Endodermal cell (in vitro differentiated cells): ENCODE measurements at regions not wholly inside any gene's neighbourhood (a gene's known extent, or its start where the extent isn't known, plus 50 kb on each side); places are given as distances from the start of the nearest gene placed in this dataset.

Experiments used
- DNase-seq: peaks from one replicate; pipeline ENCODE4 v3.0.0-alpha.2; 2017
- H3K27ac ChIP-seq: 2 replicates; pipeline ENCODE4 v1.5.1; 2013; ENCODE audit warnings: mild to moderate bottlenecking, low read depth, low read length, moderate library complexity
- H3K27me3 ChIP-seq: 2 replicates; pipeline ENCODE4 v1.6.1; 2013; ENCODE audit warnings: mild to moderate bottlenecking, low read length, moderate library complexity; ENCODE audit not compliant: insufficient read depth, control insufficient read depth, poor library complexity, severe bottlenecking
- H3K36me3 ChIP-seq: 2 replicates; pipeline ENCODE4 v1.7.0; 2013; ENCODE audit warnings: mild to moderate bottlenecking, low read length, moderate library complexity; ENCODE audit not compliant: control insufficient read depth, insufficient read depth
- H3K4me1 ChIP-seq: one replicate; pipeline ENCODE4 v1.7.0; 2013; ENCODE audit warnings: low read length; ENCODE audit not compliant: control insufficient read depth, insufficient read depth
- H3K4me3 ChIP-seq: 2 replicates; pipeline ENCODE4 v1.5.1; 2013; ENCODE audit warnings: mild to moderate bottlenecking, low read length, moderate library complexity
- H3K9ac ChIP-seq: 2 replicates; pipeline ENCODE4 v1.6.1; 2013; ENCODE audit warnings: mild to moderate bottlenecking, low read length, moderate library complexity; ENCODE audit not compliant: poor library complexity, severe bottlenecking; ENCODE audit errors: extremely low read depth
- H3K9me3 ChIP-seq: 2 replicates; pipeline ENCODE4 v1.6.1; 2013; ENCODE audit warnings: mild to moderate bottlenecking, low read length, moderate library complexity; ENCODE audit not compliant: control insufficient read depth
- H3K27ac Mint-ChIP-seq: 2 replicates; pipeline ENCODE4 v1.8.0; 2020; ENCODE audit warnings: mixed read lengths
- H3K27me3 Mint-ChIP-seq: 2 replicates; pipeline ENCODE4 v1.8.0; 2021; ENCODE audit warnings: mild to moderate bottlenecking, mixed read lengths; ENCODE audit not compliant: insufficient read depth
- H3K36me3 Mint-ChIP-seq: 2 replicates; pipeline ENCODE4 v1.8.0; 2020; ENCODE audit warnings: low read depth, mixed read lengths
- H3K4me1 Mint-ChIP-seq: 2 replicates; pipeline ENCODE4 v1.8.0; 2020; ENCODE audit warnings: mixed read lengths
- H3K4me3 Mint-ChIP-seq: 2 replicates; pipeline ENCODE4 v1.8.0; 2020; ENCODE audit warnings: mild to moderate bottlenecking, moderate library complexity, mixed read lengths
- H3K9me3 Mint-ChIP-seq: 2 replicates; pipeline ENCODE4 v1.8.0; 2020; ENCODE audit warnings: mild to moderate bottlenecking, mixed read lengths
- CTCF ChIP-seq: fragments of 200-600 bp; sonication (generic); conservative IDR thresholded peaks from 2 replicates; pipeline ENCODE4 v1.5.0; 2021; ENCODE audit warnings: antibody characterized with exemption, mild to moderate bottlenecking
- WGBS, 2 experiments: methylation state at CpG; one replicate each; pipeline versions ENCODE4 v1.1.5 to v1.1.7; 2013; ENCODE audit warnings: missing lambda C conversion rate in 2 of 2, mixed read lengths in 1 of 2; ENCODE audit not compliant: insufficient coverage in 1 of 2, insufficient read length in 1 of 2; 5-methylcytosine and 5-hydroxymethylcytosine counted together

GRCh38 chr2:222042666-222043065 is 256.1 kb downstream of the PAX3 start:
- Mint-ChIP-seq H3K27ac (no peak overlapping the region), H3K9me3 (no peaks in the 10 kb centered on the region), H3K4me3 (no peak overlapping the region), H3K36me3 (no peaks in the 10 kb centered on the region), H3K4me1 (peaks cover 20% of the 10 kb centered on the region), H3K27me3 (peaks cover 74% of the 10 kb centered on the region)
- no peaks in the 10 kb centered on the region for H3K9me3 ChIP-seq
- TF ChIP-seq CTCF: no peak
- no peaks in the 10 kb centered on the region for H3K36me3 ChIP-seq
- H3K27ac ChIP-seq: no peak overlapping the region
- DNase-seq: no peak
- no peak overlapping the region for H3K9ac ChIP-seq
- peaks cover 81% of the 10 kb centered on the region for H3K27me3 ChIP-seq
- no peak overlapping the region for H3K4me3 ChIP-seq
- H3K4me1 ChIP-seq: no peaks in the 10 kb centered on the region
- 56 to 85% methylated on average over 2 to 4 of the region's 4 CpGs for WGBS, 2 experiments

GRCh38 chr2:222040333-222040732 is 258.5 kb downstream of the PAX3 start:
- no peak for DNase-seq
- Mint-ChIP-seq H3K27me3 (peaks cover 51% of the 10 kb centered on the region), H3K4me1 (peaks cover 16% of the 10 kb centered on the region), H3K4me3 (no peak overlapping the region), H3K9me3 (no peaks in the 10 kb centered on the region), H3K27ac (no peak overlapping the region), H3K36me3 (no peaks in the 10 kb centered on the region)
- no peaks in the 10 kb centered on the region for H3K9me3 ChIP-seq
- 95 to 100% methylated on average over 1 to 2 of the region's 2 CpGs for WGBS, 2 experiments
- no peak overlapping the region for H3K9ac ChIP-seq
- no peaks in the 10 kb centered on the region for H3K36me3 ChIP-seq
- H3K27me3 ChIP-seq: peaks cover 81% of the 10 kb centered on the region
- H3K4me3 ChIP-seq: peak overlapping the region; percentile 54
- no peaks in the 10 kb centered on the region for H3K4me1 ChIP-seq
- H3K27ac ChIP-seq: no peak overlapping the region
- TF ChIP-seq CTCF: no peak

- peaks cover 80% of the 10 kb centered on the region for H3K27me3 ChIP-seq
- peak overlapping the region; percentile 54 for H3K4me3 ChIP-seq
- H3K4me1 ChIP-seq: no peaks in the 10 kb centered on the region
- H3K27ac ChIP-seq: no peak overlapping the region
- H3K9me3 ChIP-seq: no peaks in the 10 kb centered on the region
- no peaks in the 10 kb centered on the region for H3K36me3 Mint-ChIP-seq
- no peak for TF ChIP-seq CTCF
- no peak overlapping the region for H3K27ac Mint-ChIP-seq
- H3K9ac ChIP-seq: no peak overlapping the region
- H3K9me3 Mint-ChIP-seq: no peaks in the 10 kb centered on the region
- H3K27me3 Mint-ChIP-seq: peaks cover 46% of the 10 kb centered on the region
- peaks cover 16% of the 10 kb centered on the region for H3K4me1 Mint-ChIP-seq
- DNase-seq: no peak
- WGBS, 2 experiments: 67 to 74% methylated on average over 2 to 3 of the region's 3 CpGs
- H3K36me3 ChIP-seq: no peaks in the 10 kb centered on the region
- peak overlapping the region; percentile 3 for H3K4me3 Mint-ChIP-seq
Measured at GRCh38 chr2:222039821-222040220, 259.0 kb downstream of the PAX3 start.
